ENCODE measurements at regions not wholly inside any gene's neighbourhood (a gene's known extent, or its start where the extent isn't known, plus 50 kb on each side); places are given as distances from the start of the nearest gene placed in this dataset.

DNA sequence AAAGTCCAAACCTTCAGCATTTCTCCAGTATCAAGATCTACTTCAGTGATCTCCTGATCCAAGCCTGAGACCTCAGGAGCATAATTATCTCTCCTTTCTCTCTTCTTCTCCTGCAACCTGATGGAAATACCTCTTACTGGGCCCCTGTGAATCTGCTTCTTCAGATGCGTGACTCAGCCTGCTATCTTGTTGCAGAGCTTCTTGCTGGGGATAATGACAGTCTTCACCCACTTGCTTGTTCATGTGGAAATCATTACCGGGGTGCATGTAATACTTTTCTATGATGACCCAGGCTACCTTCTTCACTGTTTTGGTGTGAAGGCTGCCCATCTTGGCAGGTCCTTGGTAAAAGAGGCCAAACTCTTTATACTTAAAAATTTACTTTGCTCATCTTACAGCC, 140.0 kb upstream of the POU2AF2 start:
- TF ChIP-seq MAX (IDR thresholded peaks at IDR 0.05), result no peak
- no peak for TF ChIP-seq TEAD4 (IDR thresholded peaks at IDR 0.05)
- TF ChIP-seq FOXM1 (IDR thresholded peaks at IDR 0.05; ENCODE audit: borderline replicate concordance, low read depth), result no peak
- TF ChIP-seq TAF1 (IDR thresholded peaks at IDR 0.05; ENCODE audit: low read depth), result no peak
- TF ChIP-seq NFIC (IDR thresholded peaks at IDR 0.05), result no peak
- no peak for TF ChIP-seq EGR1 (IDR thresholded peaks at IDR 0.05)
- TF ChIP-seq YY1 (IDR thresholded peaks at IDR 0.05; ENCODE audit: low read depth), result no peak
- TF ChIP-seq CEBPB (IDR thresholded peaks at IDR 0.05), result no peak
- no peak for TF ChIP-seq TCF12 (IDR thresholded peaks at IDR 0.05; ENCODE audit: low read depth)
- TF ChIP-seq EP300 (IDR thresholded peaks at IDR 0.05; ENCODE audit: borderline replicate concordance), result no peak
- no peak for TF ChIP-seq USF1 (IDR thresholded peaks at IDR 0.05)
- TF ChIP-seq CREB1 (IDR thresholded peaks at IDR 0.05; ENCODE audit: low read depth), result no peak
- TF ChIP-seq, protein P1, sequence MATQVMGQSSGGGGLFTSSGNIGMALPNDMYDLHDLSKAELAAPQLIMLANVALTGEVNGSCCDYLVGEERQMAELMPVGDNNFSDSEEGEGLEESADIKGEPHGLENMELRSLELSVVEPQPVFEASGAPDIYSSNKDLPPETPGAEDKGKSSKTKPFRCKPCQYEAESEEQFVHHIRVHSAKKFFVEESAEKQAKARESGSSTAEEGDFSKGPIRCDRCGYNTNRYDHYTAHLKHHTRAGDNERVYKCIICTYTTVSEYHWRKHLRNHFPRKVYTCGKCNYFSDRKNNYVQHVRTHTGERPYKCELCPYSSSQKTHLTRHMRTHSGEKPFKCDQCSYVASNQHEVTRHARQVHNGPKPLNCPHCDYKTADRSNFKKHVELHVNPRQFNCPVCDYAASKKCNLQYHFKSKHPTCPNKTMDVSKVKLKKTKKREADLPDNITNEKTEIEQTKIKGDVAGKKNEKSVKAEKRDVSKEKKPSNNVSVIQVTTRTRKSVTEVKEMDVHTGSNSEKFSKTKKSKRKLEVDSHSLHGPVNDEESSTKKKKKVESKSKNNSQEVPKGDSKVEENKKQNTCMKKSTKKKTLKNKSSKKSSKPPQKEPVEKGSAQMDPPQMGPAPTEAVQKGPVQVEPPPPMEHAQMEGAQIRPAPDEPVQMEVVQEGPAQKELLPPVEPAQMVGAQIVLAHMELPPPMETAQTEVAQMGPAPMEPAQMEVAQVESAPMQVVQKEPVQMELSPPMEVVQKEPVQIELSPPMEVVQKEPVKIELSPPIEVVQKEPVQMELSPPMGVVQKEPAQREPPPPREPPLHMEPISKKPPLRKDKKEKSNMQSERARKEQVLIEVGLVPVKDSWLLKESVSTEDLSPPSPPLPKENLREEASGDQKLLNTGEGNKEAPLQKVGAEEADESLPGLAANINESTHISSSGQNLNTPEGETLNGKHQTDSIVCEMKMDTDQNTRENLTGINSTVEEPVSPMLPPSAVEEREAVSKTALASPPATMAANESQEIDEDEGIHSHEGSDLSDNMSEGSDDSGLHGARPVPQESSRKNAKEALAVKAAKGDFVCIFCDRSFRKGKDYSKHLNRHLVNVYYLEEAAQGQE (IDR thresholded peaks at IDR 0.05; ENCODE audit: low read depth), result no peak
- TF ChIP-seq RAD21 (IDR thresholded peaks at IDR 0.05; ENCODE audit: low read depth), result no peak
- no peak for TF ChIP-seq ZBTB7A (IDR thresholded peaks at IDR 0.05; ENCODE audit: low read depth)

DNA sequence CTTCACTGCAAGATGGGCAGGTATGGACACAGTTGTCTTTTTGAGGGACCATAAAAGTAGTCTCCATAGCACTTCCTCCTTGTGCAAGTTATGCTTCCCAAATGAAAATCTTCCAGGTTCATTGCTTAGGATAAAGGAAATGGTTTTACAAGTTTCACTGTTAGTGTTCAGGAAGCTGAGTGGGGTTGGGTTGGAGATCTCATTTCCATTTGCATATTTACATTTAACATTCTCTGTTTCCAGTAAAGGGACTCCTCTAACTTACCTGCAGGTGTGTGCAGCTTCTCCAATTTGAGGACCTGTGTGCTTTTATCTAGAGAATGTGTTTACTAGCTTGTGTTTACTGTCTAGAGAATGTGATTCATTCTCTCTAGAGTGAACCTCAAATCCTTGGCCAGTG, 141.3 kb upstream of the POU2AF2 start:
- TF ChIP-seq ZBTB7A (IDR thresholded peaks at IDR 0.05; ENCODE audit: low read depth) (no peak), TEAD4 (IDR thresholded peaks at IDR 0.05) (no peak), USF1 (IDR thresholded peaks at IDR 0.05) (no peak), NFIC (IDR thresholded peaks at IDR 0.05) (no peak), TAF1 (IDR thresholded peaks at IDR 0.05; ENCODE audit: low read depth) (no peak), CEBPB (IDR thresholded peaks at IDR 0.05) (no peak), CREB1 (IDR thresholded peaks at IDR 0.05; ENCODE audit: low read depth) (no peak), YY1 (IDR thresholded peaks at IDR 0.05; ENCODE audit: low read depth) (no peak)

DNA sequence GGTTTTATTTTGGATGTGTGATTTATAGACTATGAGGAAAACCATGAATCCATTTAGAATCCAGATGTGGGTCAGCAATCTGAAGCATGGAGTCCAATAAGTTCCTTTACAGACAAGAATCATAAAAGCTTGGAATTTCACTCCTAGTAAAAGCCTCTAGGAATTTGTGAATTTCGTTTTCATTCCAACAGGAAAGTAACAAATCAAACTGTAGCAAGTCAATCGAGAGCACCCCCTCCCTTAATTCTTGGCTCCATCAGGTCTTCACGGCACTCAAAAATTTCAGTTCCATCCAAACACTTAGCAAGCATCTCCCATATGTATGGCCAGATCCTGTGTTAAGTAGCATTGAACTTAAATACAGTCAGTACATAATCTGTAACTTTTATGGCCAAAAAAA, 143.6 kb upstream of the POU2AF2 start:
- TF ChIP-seq RAD21 (IDR thresholded peaks at IDR 0.05; ENCODE audit: low read depth) (no peak), TAF1 (IDR thresholded peaks at IDR 0.05; ENCODE audit: low read depth) (no peak), USF1 (IDR thresholded peaks at IDR 0.05) (no peak), ZBTB7A (IDR thresholded peaks at IDR 0.05; ENCODE audit: low read depth) (no peak), CEBPB (IDR thresholded peaks at IDR 0.05) (no peak), YY1 (IDR thresholded peaks at IDR 0.05; ENCODE audit: low read depth) (no peak), MAX (IDR thresholded peaks at IDR 0.05) (no peak)

DNA sequence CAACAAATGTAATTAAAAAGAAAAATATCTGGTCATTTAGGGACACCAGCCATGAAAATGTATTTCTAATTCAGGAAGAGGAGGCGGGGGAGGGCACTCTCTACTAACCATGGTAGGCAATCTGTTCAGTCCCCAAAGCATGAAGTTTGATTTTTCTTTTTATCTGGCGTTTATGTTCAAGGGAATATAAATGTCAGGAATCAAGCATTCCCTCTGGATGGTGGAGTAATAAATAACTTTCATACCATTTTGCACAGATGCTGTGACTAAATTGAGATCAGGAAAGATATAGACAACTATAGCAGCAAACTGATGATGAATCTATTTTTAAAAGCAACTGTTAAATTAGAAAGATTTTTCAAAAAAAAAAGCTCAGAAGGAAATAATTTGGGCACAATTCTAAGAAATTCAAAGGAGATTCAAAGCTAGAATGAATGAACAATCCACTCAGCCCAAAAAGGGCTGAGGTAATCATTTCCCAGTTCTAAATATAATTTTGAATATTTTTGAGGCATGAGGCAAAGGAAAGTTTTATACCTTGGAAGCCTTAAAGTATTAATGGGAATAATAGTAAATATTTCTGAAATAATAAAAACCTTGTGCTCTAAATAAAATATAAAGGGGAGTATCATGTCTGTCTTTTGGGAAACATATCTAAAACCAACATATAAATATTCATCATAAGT, 146.4 kb upstream of the POU2AF2 start:
- TF ChIP-seq TAF1 (IDR thresholded peaks at IDR 0.05; ENCODE audit: low read depth), result no peak
- TF ChIP-seq USF1 (IDR thresholded peaks at IDR 0.05), result no peak
- no peak for TF ChIP-seq MAX (IDR thresholded peaks at IDR 0.05)
- no peak for TF ChIP-seq EGR1 (IDR thresholded peaks at IDR 0.05)
- TF ChIP-seq, protein P1 (IDR thresholded peaks at IDR 0.05; ENCODE audit: low read depth), result no peak
- no peak for TF ChIP-seq NFIC (IDR thresholded peaks at IDR 0.05)
- no peak for TF ChIP-seq FOXM1 (IDR thresholded peaks at IDR 0.05; ENCODE audit: borderline replicate concordance, low read depth)

DNA sequence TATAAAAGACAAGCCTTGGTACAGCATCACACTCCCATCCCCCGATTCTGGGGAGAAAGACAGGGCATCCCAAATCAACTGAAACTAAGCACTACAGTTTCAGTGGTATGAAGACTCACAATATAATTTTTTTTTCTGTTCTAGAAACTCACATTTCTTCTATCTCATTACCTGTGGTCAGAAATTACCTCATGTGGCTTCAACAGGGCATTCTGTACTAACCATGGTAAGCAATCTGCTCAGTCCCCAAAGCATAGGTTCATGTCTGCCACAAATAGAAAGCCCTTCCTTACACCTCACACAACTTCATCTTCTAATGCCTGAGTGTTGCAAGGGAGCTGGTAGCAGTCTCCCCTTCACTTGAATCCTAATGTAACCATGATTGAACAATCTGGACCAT, 147.4 kb upstream of the POU2AF2 start:
- TF ChIP-seq EGR1 (IDR thresholded peaks at IDR 0.05), result no peak
- no peak for TF ChIP-seq MAX (IDR thresholded peaks at IDR 0.05)
- TF ChIP-seq CEBPB (IDR thresholded peaks at IDR 0.05), result no peak
- no peak for TF ChIP-seq FOXM1 (IDR thresholded peaks at IDR 0.05; ENCODE audit: borderline replicate concordance, low read depth)
- TF ChIP-seq RAD21 (IDR thresholded peaks at IDR 0.05; ENCODE audit: low read depth), result no peak
- no peak for TF ChIP-seq CREB1 (IDR thresholded peaks at IDR 0.05; ENCODE audit: low read depth)
- TF ChIP-seq USF1 (IDR thresholded peaks at IDR 0.05), result no peak
- TF ChIP-seq NFIC (IDR thresholded peaks at IDR 0.05), result no peak

Data from Ishikawa (cell line).